K562 (cell line): ENCODE measurements at regions not wholly inside any gene's neighbourhood (a gene's known extent, or its start where the extent isn't known, plus 50 kb on each side); places are given as distances from the start of the nearest gene placed in this dataset.

Experiments
- ATAC-seq: fragments of 200-7000 bp; cut with Tn5 transposase; 3 replicates; pipeline ENCODE4 v1.9.1; 2020; ENCODE audit warnings: moderate library complexity
- BruUV-seq: library from RNA; stranded (reverse); fragments of 400-500 nt; replicated peaks from 2 replicates; lab custom pipeline; 2021; lab: Mats Ljungman, UMichigan
- CTCF ChIA-PET: fragments of 300-600 bp; formaldehyde crosslinking; extraction: SDS; loops from one replicate; lab custom pipeline; 2021; ENCODE audit warnings: low intra/inter-chr PET ratio; lab: Yijun Ruan, JAX
- POLR2A ChIA-PET: fragments of 300-600, 350-650 bp; sonication (Branson Sonifier 250); formaldehyde crosslinking; extraction: SDS; loops from one replicate; lab custom pipeline; 2021; ENCODE audit warnings: antibody characterized with exemption, inconsistent platforms; lab: Yijun Ruan, JAX
- DNase-seq, 4 experiments: peaks; one replicate each; pipeline versions ENCODE4 v3.0.0 to v3.0.0-alpha.2; 2011 to 2018; ENCODE audit warnings: low spot score in 3 of 4, mixed read lengths in 3 of 4; ENCODE audit errors: extremely low read depth in 1 of 4
- FAIRE-seq: peaks from 2 replicates; lab custom pipeline; 2011; peaks lifted over from hg19 to GRCh38; lab: Jason Lieb, UNC
- H2AFZ ChIP-seq: 2 replicates; pipeline ENCODE4 v1.6.0; 2011; ENCODE audit warnings: low read depth, low read length, control low read depth, inconsistent platforms
- H3K27ac ChIP-seq: fragments of 200-600 bp; 3 replicates; pipeline ENCODE4 v1.8.0; 2011; ENCODE audit warnings: low read depth, mild to moderate bottlenecking, control low read depth, inconsistent platforms, low read length, moderate library complexity, mixed read lengths; ENCODE audit errors: extremely low read depth
- H3K27me3 ChIP-seq, 2 experiments: fragments of 300-600 bp in 1 of 2; 2 replicates in 1 of 2; 3 replicates in 1 of 2; pipeline versions ENCODE4 v1.6.0 to v1.8.0; 2011; ENCODE audit warnings: inconsistent platforms in 2 of 2, low read length in 2 of 2, mild to moderate bottlenecking in 1 of 2, mixed read lengths in 1 of 2, moderate library complexity in 1 of 2; ENCODE audit not compliant: control insufficient read depth in 2 of 2, insufficient read depth in 2 of 2
- H3K36me3 ChIP-seq: fragments of 300-600 bp; 3 replicates; pipeline ENCODE4 v1.8.0; 2011; ENCODE audit warnings: mild to moderate bottlenecking, low read length, inconsistent platforms; ENCODE audit not compliant: control insufficient read depth, insufficient read depth
- H3K4me1 ChIP-seq, 2 experiments: fragments of 200-600 bp in 1 of 2; replicated peaks in 1 of 2; 2 replicates in 1 of 2; 3 replicates in 1 of 2; pipeline versions ENCODE4 v1.5.1 to v1.8.0; 2011; ENCODE audit warnings: inconsistent platforms in 2 of 2, low read length in 2 of 2, mild to moderate bottlenecking in 1 of 2, mixed read lengths in 1 of 2, moderate library complexity in 1 of 2; ENCODE audit not compliant: control insufficient read depth in 2 of 2, insufficient read depth in 2 of 2
- H3K4me2 ChIP-seq: 2 replicates; pipeline ENCODE4 v1.6.1; 2011; ENCODE audit warnings: low read length, control low read depth, inconsistent platforms, mixed read lengths; ENCODE audit not compliant: insufficient read depth
- H3K4me3 ChIP-seq: fragments of 200-600 bp; sonication (generic), shearing (Covaris generic); 2 replicates; pipeline ENCODE4 v1.5.1; 2016; ENCODE audit warnings: control low read depth, inconsistent platforms
- H3K79me2 ChIP-seq: fragments of 200-600 bp; 3 replicates; pipeline ENCODE4 v1.8.0; 2011; ENCODE audit warnings: low read length, inconsistent platforms; ENCODE audit not compliant: control insufficient read depth, insufficient read depth
- H3K9ac ChIP-seq, 2 experiments: 2 replicates each; pipeline versions ENCODE4 v1.6.0 to v1.6.1; 2011; ENCODE audit warnings: low read depth in 2 of 2, low read length in 2 of 2, control low read depth in 1 of 2, inconsistent platforms in 1 of 2, mild to moderate bottlenecking in 1 of 2, mixed read lengths in 1 of 2; ENCODE audit not compliant: insufficient read depth in 1 of 2
- H3K9me1 ChIP-seq: one replicate; pipeline ENCODE4 v1.6.0; 2011; ENCODE audit warnings: inconsistent platforms, mild to moderate bottlenecking, low read length, moderate library complexity; ENCODE audit not compliant: control insufficient read depth, insufficient read depth
- H3K9me3 ChIP-seq: replicated peaks from 2 replicates; pipeline ENCODE4 v1.5.1; 2011; ENCODE audit warnings: low read depth, low read length, inconsistent platforms; ENCODE audit not compliant: control insufficient read depth, insufficient read depth
- H4K20me1 ChIP-seq: replicated peaks from 2 replicates; pipeline ENCODE4 v1.6.1; 2011; ENCODE audit warnings: low read length, inconsistent platforms, mixed read lengths; ENCODE audit not compliant: control insufficient read depth, insufficient read depth
- ADNP ChIP-seq: fragments of 200-800 bp; sonication (Bioruptor generic); IDR thresholded peaks from 2 replicates; pipeline ENCODE4 v1.6.1; 2016; ENCODE audit warnings: missing genetic modification characterization, missing compliant biosample characterization
- ZNF174 ChIP-seq: fragments of 250-450 bp; sonication (Bioruptor Pico); IDR thresholded peaks from 2 replicates; pipeline ENCODE4 v1.4.0; 2020; ENCODE audit warnings: mild to moderate bottlenecking
- WGBS: fragments of 100-300 bp; shearing (Covaris generic); methylation state at CpG from one replicate; pipeline ENCODE4 v1.1.6; 2016; ENCODE audit warnings: low coverage, mixed read lengths; ENCODE audit not compliant: insufficient coverage; ENCODE audit errors: missing lambda C conversion rate; 5-methylcytosine and 5-hydroxymethylcytosine counted together
- in situ Hi-C: fragments of 300-500 bp; cut with MboI; formaldehyde crosslinking; loops from 4 replicates; pipeline ENCODE4 v1.15.0; 2018; ENCODE audit warnings: inconsistent platforms, mixed read lengths
- intact Hi-C: fragments of 100-400 bp; cut with micrococcal nuclease; formaldehyde crosslinking; loops from 2 replicates; pipeline ENCODE4 v1.14.2; 2022

- no peaks in the 10 kb centered on the region for H3K79me2 ChIP-seq
- H3K4me2 ChIP-seq, result no peak overlapping the region
- H3K27me3 ChIP-seq, result no peaks in the 10 kb centered on the region; a peak in 1 of 5 replicates
- H3K9me1 ChIP-seq, result no peaks in the 10 kb centered on the region
- no peak overlapping the region for H2AFZ ChIP-seq
- no peaks in the 10 kb centered on the region for H4K20me1 ChIP-seq
- no peak overlapping the region for H3K27ac ChIP-seq
- no peaks in the 10 kb centered on the region for H3K4me1 ChIP-seq
- intact Hi-C loops, result no loop called here
- FAIRE-seq (no peak), ATAC-seq (no peak), DNase-seq (no peak)
- POLR2A ChIA-PET, result interaction anchor here (0.5 kb wide), 1 partner anchor 113 kb away, joined by 3 read pairs; no protein-coding TSS in a partner anchor
- H3K36me3 ChIP-seq, result no peaks in the 10 kb centered on the region
- H3K4me3 ChIP-seq, result no peak overlapping the region
- no TSS peak for BruUV-seq
- peaks cover 12% of the 10 kb centered on the region for H3K9me3 ChIP-seq
- TF ChIP-seq ZNF174 (CRISPR knock-in tag), result no peak
- 13% methylated on average over 17 of the region's 18 CpGs for WGBS
- CTCF ChIA-PET, result no interaction called here
- in situ Hi-C loops, result no loop called here
- no peak overlapping the region for H3K9ac ChIP-seq
These were observed 87.0 kb upstream of the SCOC start for GRCh38 chr4:140286456-140286855.

GRCh38 chr4:140284456-140284855 lies 89.0 kb upstream of the SCOC start:
- Histone ChIP-seq H3K27me3 (no peaks in the 10 kb centered on the region; a peak in 1 of 5 replicates), H3K79me2 (no peaks in the 10 kb centered on the region), H3K4me3 (no peak overlapping the region), H3K27ac (no peak overlapping the region), H4K20me1 (no peaks in the 10 kb centered on the region), H2AFZ (no peak overlapping the region), H3K9me3 (peaks cover 12% of the 10 kb centered on the region), H3K9me1 (no peaks in the 10 kb centered on the region), H3K36me3 (no peaks in the 10 kb centered on the region), H3K4me2 (no peak overlapping the region), H3K4me1 (no peaks in the 10 kb centered on the region), H3K9ac (no peak overlapping the region)
- no peak for TF ChIP-seq ADNP (tag)
- in situ Hi-C loops (no loop called here), intact Hi-C loops (no loop called here)
- WGBS, result 5% methylated on average over 2 of the region's 2 CpGs
- ChIA-PET CTCF (no interaction called here), POLR2A (no interaction called here)
- FAIRE-seq (no peak), ATAC-seq (no peak), DNase-seq (no peak)
- no TSS peak for BruUV-seq
